ENCODE measurements at regions not wholly inside any gene's neighbourhood (a gene's known extent, or its start where the extent isn't known, plus 50 kb on each side); places are given as distances from the start of the nearest gene placed in this dataset.

DNA sequence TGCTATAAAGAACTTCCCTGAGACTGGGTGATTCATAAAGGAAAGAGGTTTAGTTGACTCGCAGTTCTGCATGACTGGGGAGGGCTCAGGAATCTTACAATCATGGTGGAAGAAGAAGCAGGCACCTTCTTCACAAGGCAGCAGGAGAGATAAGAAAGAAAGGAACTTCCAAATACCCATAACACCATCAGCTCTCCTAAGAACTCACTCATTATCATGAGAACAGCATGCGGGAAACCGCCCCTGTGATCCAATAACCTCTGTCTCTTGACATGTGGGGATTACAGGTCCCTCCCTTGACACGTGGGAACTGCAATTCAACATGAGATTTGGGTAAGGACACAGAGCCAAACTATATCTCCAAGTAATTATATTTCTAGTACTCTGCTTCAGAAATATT, 163.8 kb upstream of the CDH20 start:
- H3K36me3 ChIP-seq (ENCODE audit: control insufficient read depth in 4 of 4, insufficient read depth in 3 of 4, low read depth in 1 of 4, low read length in 3 of 4), result no peaks in the 10 kb centered on the region
- H3K4me3 ChIP-seq (ENCODE audit: low read depth in 1 of 3, low read length in 3 of 3), result no peak overlapping the region
- H3K9ac ChIP-seq (ENCODE audit: low read depth in 1 of 2, low read length in 2 of 2), result no peak overlapping the region
- WGBS, result 73% methylated on average over 4 of the region's 4 CpGs
- H3K4me1 ChIP-seq (ENCODE audit: control insufficient read depth in 4 of 4, insufficient read depth in 4 of 4, low read length in 3 of 4), result no peaks in the 10 kb centered on the region
- H3K27ac ChIP-seq (ENCODE audit: low read depth in 1 of 2, low read length in 2 of 2), result no peak overlapping the region
- no peak for DNase-seq (ENCODE audit: low spot score)
- TF ChIP-seq SP1 (IDR thresholded peaks at IDR 0.05), result no peak
- no peak for TF ChIP-seq GABPA (IDR thresholded peaks at IDR 0.05 in 1 of 2, conservative IDR thresholded peaks at IDR 0.05 in 1 of 2)
- TF ChIP-seq HNF4A (conservative IDR thresholded peaks at IDR 0.05), result no peak
- no peak for TF ChIP-seq NR2F2 (IDR thresholded peaks at IDR 0.05)
- no peak for TF ChIP-seq HNF4G (IDR thresholded peaks at IDR 0.05)
- no peak for TF ChIP-seq FOXA1 (IDR thresholded peaks at IDR 0.05)
- TF ChIP-seq, protein P1, sequence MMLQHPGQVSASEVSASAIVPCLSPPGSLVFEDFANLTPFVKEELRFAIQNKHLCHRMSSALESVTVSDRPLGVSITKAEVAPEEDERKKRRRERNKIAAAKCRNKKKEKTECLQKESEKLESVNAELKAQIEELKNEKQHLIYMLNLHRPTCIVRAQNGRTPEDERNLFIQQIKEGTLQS (IDR thresholded peaks at IDR 0.05), result no peak
- TF ChIP-seq, protein P2, sequence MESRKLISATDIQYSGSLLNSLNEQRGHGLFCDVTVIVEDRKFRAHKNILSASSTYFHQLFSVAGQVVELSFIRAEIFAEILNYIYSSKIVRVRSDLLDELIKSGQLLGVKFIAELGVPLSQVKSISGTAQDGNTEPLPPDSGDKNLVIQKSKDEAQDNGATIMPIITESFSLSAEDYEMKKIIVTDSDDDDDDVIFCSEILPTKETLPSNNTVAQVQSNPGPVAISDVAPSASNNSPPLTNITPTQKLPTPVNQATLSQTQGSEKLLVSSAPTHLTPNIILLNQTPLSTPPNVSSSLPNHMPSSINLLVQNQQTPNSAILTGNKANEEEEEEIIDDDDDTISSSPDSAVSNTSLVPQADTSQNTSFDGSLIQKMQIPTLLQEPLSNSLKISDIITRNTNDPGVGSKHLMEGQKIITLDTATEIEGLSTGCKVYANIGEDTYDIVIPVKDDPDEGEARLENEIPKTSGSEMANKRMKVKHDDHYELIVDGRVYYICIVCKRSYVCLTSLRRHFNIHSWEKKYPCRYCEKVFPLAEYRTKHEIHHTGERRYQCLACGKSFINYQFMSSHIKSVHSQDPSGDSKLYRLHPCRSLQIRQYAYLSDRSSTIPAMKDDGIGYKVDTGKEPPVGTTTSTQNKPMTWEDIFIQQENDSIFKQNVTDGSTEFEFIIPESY (IDR thresholded peaks at IDR 0.05), result no peak
- TF ChIP-seq TAF1 (conservative IDR thresholded peaks at IDR 0.05), result no peak
- TF ChIP-seq EGR1 (IDR thresholded peaks at IDR 0.05; ENCODE audit: low read depth in 2 of 2), result no peak
- TF ChIP-seq, protein P3, sequence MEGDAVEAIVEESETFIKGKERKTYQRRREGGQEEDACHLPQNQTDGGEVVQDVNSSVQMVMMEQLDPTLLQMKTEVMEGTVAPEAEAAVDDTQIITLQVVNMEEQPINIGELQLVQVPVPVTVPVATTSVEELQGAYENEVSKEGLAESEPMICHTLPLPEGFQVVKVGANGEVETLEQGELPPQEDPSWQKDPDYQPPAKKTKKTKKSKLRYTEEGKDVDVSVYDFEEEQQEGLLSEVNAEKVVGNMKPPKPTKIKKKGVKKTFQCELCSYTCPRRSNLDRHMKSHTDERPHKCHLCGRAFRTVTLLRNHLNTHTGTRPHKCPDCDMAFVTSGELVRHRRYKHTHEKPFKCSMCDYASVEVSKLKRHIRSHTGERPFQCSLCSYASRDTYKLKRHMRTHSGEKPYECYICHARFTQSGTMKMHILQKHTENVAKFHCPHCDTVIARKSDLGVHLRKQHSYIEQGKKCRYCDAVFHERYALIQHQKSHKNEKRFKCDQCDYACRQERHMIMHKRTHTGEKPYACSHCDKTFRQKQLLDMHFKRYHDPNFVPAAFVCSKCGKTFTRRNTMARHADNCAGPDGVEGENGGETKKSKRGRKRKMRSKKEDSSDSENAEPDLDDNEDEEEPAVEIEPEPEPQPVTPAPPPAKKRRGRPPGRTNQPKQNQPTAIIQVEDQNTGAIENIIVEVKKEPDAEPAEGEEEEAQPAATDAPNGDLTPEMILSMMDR (IDR thresholded peaks at IDR 0.05; ENCODE audit: low read depth, low read length, missing input control), result no peak
- TF ChIP-seq FOXA2 (IDR thresholded peaks at IDR 0.05), result no peak
- no peaks in the 10 kb centered on the region for H3K9me3 ChIP-seq (ENCODE audit: control insufficient read depth in 4 of 4, low read length in 3 of 4)
- no peaks in the 10 kb centered on the region for H3K27me3 ChIP-seq (ENCODE audit: control insufficient read depth in 4 of 4, insufficient read depth in 4 of 4, low read length in 3 of 4)

DNA sequence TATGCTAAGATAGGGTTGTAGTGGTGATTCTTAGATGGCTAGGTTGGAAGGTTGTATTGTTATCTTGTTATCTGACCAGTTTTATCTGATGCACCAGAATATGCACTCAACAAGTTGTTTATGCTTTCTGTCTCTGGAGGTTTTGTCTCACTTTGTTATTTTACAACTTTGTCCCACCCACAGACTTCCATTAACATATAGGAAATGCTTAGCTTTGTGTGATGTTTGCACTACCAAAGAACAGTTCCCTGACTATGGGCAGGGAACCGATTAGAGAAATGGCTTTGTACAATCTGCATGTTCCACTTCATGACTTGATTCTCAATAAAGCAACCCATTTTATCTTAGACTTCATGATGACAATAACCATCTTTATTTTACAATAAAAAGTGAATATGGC, 160.6 kb upstream of the CDH20 start:
- H3K4me1 ChIP-seq (ENCODE audit: control insufficient read depth in 4 of 4, insufficient read depth in 4 of 4, low read length in 3 of 4), result no peaks in the 10 kb centered on the region
- H3K4me3 ChIP-seq (ENCODE audit: low read depth in 1 of 3, low read length in 3 of 3), result no peak overlapping the region
- H3K9ac ChIP-seq (ENCODE audit: low read depth in 1 of 2, low read length in 2 of 2), result no peak overlapping the region
- H3K27ac ChIP-seq (ENCODE audit: low read depth in 1 of 2, low read length in 2 of 2), result no peak overlapping the region
- H3K27me3 ChIP-seq (ENCODE audit: control insufficient read depth in 4 of 4, insufficient read depth in 4 of 4, low read length in 3 of 4), result peaks cover 0 to 2% (median 0%) of the 10 kb centered on the region in 4 donors
- 74% methylated on average over 1 of the region's 1 CpG for WGBS
- TF ChIP-seq GABPA (IDR thresholded peaks at IDR 0.05 in 1 of 2, conservative IDR thresholded peaks at IDR 0.05 in 1 of 2) (no peak), RAD21 (IDR thresholded peaks at IDR 0.05) (no peak), SP1 (IDR thresholded peaks at IDR 0.05) (no peak), NR2F2 (IDR thresholded peaks at IDR 0.05) (no peak), RXRA (IDR thresholded peaks at IDR 0.05) (no peak), FOXA2 (IDR thresholded peaks at IDR 0.05) (no peak), JUND (IDR thresholded peaks at IDR 0.05) (no peak), HNF4G (IDR thresholded peaks at IDR 0.05) (no peak), TAF1 (conservative IDR thresholded peaks at IDR 0.05) (no peak), EGR1 (IDR thresholded peaks at IDR 0.05; ENCODE audit: low read depth in 2 of 2) (no peak), HNF4A (conservative IDR thresholded peaks at IDR 0.05) (no peak), YY1 (IDR thresholded peaks at IDR 0.05) (no peak), FOXA1 (IDR thresholded peaks at IDR 0.05) (no peak)
- TF ChIP-seq, protein P2 (IDR thresholded peaks at IDR 0.05), result no peak
- TF ChIP-seq, protein P1 (IDR thresholded peaks at IDR 0.05), result no peak
- TF ChIP-seq, protein P3 (IDR thresholded peaks at IDR 0.05; ENCODE audit: low read depth, low read length, missing input control), result no peak
- TF ChIP-seq, protein P4, sequence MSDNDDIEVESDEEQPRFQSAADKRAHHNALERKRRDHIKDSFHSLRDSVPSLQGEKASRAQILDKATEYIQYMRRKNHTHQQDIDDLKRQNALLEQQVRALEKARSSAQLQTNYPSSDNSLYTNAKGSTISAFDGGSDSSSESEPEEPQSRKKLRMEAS (IDR thresholded peaks at IDR 0.05), result no peak
- TF ChIP-seq, protein P5, sequence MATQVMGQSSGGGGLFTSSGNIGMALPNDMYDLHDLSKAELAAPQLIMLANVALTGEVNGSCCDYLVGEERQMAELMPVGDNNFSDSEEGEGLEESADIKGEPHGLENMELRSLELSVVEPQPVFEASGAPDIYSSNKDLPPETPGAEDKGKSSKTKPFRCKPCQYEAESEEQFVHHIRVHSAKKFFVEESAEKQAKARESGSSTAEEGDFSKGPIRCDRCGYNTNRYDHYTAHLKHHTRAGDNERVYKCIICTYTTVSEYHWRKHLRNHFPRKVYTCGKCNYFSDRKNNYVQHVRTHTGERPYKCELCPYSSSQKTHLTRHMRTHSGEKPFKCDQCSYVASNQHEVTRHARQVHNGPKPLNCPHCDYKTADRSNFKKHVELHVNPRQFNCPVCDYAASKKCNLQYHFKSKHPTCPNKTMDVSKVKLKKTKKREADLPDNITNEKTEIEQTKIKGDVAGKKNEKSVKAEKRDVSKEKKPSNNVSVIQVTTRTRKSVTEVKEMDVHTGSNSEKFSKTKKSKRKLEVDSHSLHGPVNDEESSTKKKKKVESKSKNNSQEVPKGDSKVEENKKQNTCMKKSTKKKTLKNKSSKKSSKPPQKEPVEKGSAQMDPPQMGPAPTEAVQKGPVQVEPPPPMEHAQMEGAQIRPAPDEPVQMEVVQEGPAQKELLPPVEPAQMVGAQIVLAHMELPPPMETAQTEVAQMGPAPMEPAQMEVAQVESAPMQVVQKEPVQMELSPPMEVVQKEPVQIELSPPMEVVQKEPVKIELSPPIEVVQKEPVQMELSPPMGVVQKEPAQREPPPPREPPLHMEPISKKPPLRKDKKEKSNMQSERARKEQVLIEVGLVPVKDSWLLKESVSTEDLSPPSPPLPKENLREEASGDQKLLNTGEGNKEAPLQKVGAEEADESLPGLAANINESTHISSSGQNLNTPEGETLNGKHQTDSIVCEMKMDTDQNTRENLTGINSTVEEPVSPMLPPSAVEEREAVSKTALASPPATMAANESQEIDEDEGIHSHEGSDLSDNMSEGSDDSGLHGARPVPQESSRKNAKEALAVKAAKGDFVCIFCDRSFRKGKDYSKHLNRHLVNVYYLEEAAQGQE (IDR thresholded peaks at IDR 0.05), result no peak
- H3K36me3 ChIP-seq (ENCODE audit: control insufficient read depth in 4 of 4, insufficient read depth in 3 of 4, low read depth in 1 of 4, low read length in 3 of 4), result no peaks in the 10 kb centered on the region
- DNase-seq (ENCODE audit: low spot score), result no peak
- no peaks in the 10 kb centered on the region for H3K9me3 ChIP-seq (ENCODE audit: control insufficient read depth in 4 of 4, low read length in 3 of 4)
